ENCODE measurements at regions not wholly inside any gene's neighbourhood (a gene's known extent, or its start where the extent isn't known, plus 50 kb on each side); places are given as distances from the start of the nearest gene placed in this dataset.

DNA sequence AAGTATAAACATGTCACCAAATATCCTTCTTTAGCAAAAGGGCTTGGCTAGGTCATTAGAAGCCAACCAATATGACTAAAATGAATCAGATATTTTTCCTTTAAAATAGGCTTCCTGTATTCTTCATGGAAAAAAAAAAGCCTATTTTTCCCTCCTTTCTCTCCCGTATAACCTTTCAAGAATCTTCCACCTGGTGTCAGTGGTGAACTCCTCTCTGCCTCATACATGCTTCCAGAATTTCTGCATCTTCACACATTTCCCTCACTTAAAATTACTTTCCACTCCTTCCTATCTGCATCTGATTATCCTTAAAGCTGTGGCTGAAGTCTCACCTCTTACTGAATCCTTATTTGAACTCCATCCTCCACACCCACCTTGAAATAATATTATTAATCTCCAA, 116.9 kb upstream of the FANCL start:
- no peaks in the 10 kb centered on the region for H3K27me3 ChIP-seq (ENCODE audit: insufficient read depth, low read length)
- H3K4me1 ChIP-seq (ENCODE audit: insufficient read depth, low read length) = no peaks in the 10 kb centered on the region
- no peak overlapping the region for H2AFZ ChIP-seq (ENCODE audit: low read length)
- DNase-seq (ENCODE audit: insufficient read length, low spot score, missing footprints) = no peak
- H3K79me2 ChIP-seq (ENCODE audit: insufficient read depth, low read length) = no peaks in the 10 kb centered on the region
- no peak for TF ChIP-seq CTCF (IDR thresholded peaks at IDR 0.05; ENCODE audit: extremely low read depth, low read depth, low read length)
- H4K20me1 ChIP-seq (ENCODE audit: insufficient read depth, low read length) = no peaks in the 10 kb centered on the region
- no peak overlapping the region for H3K4me2 ChIP-seq (ENCODE audit: insufficient read depth, low read length)
- H3K9me3 ChIP-seq (ENCODE audit: low read depth, low read length) = no peaks in the 10 kb centered on the region
- no peak overlapping the region for H3K4me3 ChIP-seq (ENCODE audit: insufficient read depth, low read length)
- H3K36me3 ChIP-seq (ENCODE audit: insufficient read depth, low read length) = no peaks in the 10 kb centered on the region
- H3K27ac ChIP-seq (ENCODE audit: low read depth, low read length) = no peak overlapping the region

DNA sequence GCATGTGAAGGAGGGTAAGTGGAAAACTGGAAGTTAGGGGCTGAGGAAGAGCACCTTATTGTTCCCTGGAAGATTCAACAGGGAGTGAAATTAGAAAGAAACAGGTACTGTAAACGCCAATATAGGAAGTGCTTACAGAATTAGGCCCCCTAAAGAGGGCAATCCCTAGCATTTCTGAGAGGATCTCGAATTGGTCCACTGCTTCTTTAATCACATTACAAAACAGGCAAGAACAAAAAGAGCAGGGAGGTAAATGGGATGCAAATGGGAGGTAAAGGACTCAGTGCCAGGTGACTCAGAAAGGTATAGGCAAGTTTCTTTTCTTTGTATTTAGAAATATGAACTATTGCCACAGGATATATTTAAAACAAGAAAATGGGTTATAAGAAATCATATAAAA, 116.4 kb upstream of the FANCL start:
- no peak for TF ChIP-seq CTCF (IDR thresholded peaks at IDR 0.05; ENCODE audit: extremely low read depth, low read depth, low read length)

GRCh38 chr2:58354230-58354629, 113.1 kb upstream of the FANCL start:
- no peaks in the 10 kb centered on the region for H3K36me3 ChIP-seq (ENCODE audit: insufficient read depth, low read length)
- no peak overlapping the region for H3K27ac ChIP-seq (ENCODE audit: low read depth, low read length)
- no peak for DNase-seq (ENCODE audit: insufficient read length, low spot score, missing footprints)
- H3K27me3 ChIP-seq (ENCODE audit: insufficient read depth, low read length) = no peaks in the 10 kb centered on the region
- H4K20me1 ChIP-seq (ENCODE audit: insufficient read depth, low read length) = no peaks in the 10 kb centered on the region
- no peak overlapping the region for H2AFZ ChIP-seq (ENCODE audit: low read length)
- no peaks in the 10 kb centered on the region for H3K79me2 ChIP-seq (ENCODE audit: insufficient read depth, low read length)
- TF ChIP-seq CTCF (IDR thresholded peaks at IDR 0.05; ENCODE audit: extremely low read depth, low read depth, low read length) = no peak
- H3K4me1 ChIP-seq (ENCODE audit: insufficient read depth, low read length) = no peaks in the 10 kb centered on the region
- no peaks in the 10 kb centered on the region for H3K9me3 ChIP-seq (ENCODE audit: low read depth, low read length)
- H3K4me3 ChIP-seq (ENCODE audit: insufficient read depth, low read length) = no peak overlapping the region
- H3K4me2 ChIP-seq (ENCODE audit: insufficient read depth, low read length) = no peak overlapping the region

More for the DNA sequence above, 116.4 kb upstream of the FANCL start:
- Histone ChIP-seq H2AFZ (ENCODE audit: low read length) (no peak overlapping the region), H3K4me2 (ENCODE audit: insufficient read depth, low read length) (no peak overlapping the region), H3K4me3 (ENCODE audit: insufficient read depth, low read length) (no peak overlapping the region), H3K4me1 (ENCODE audit: insufficient read depth, low read length) (no peaks in the 10 kb centered on the region), H3K36me3 (ENCODE audit: insufficient read depth, low read length) (no peaks in the 10 kb centered on the region), H3K9me3 (ENCODE audit: low read depth, low read length) (no peaks in the 10 kb centered on the region), H4K20me1 (ENCODE audit: insufficient read depth, low read length) (no peaks in the 10 kb centered on the region), H3K79me2 (ENCODE audit: insufficient read depth, low read length) (no peaks in the 10 kb centered on the region), H3K27me3 (ENCODE audit: insufficient read depth, low read length) (no peaks in the 10 kb centered on the region), H3K27ac (ENCODE audit: low read depth, low read length) (no peak overlapping the region)
- no peak for DNase-seq (ENCODE audit: insufficient read length, low spot score, missing footprints)

DNA sequence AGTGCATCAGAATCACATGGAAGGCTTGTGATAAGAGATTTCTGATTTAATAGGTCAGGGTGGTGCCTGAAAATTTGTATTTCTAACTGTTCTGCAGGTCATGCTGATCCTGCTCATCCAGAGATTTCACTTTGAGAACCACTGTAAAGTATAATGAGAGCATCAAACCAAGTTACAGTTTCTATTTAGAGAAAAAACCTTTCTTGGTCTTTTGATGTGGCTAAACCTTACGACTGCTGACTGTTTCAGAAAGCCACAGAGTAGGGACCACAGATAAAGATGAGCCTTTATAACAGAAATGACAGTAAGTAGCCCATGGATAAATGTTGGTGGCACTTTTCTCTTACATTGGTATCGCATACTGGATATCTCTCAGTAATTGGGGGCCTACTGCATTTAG, 109.4 kb upstream of the FANCL start:
- H3K27me3 ChIP-seq (ENCODE audit: insufficient read depth, low read length) = no peaks in the 10 kb centered on the region
- no peaks in the 10 kb centered on the region for H3K9me3 ChIP-seq (ENCODE audit: low read depth, low read length)
- no peak for DNase-seq (ENCODE audit: insufficient read length, low spot score, missing footprints)
- no peaks in the 10 kb centered on the region for H3K4me1 ChIP-seq (ENCODE audit: insufficient read depth, low read length)
- no peak overlapping the region for H3K4me3 ChIP-seq (ENCODE audit: insufficient read depth, low read length)
- H3K36me3 ChIP-seq (ENCODE audit: insufficient read depth, low read length) = no peaks in the 10 kb centered on the region
- no peak overlapping the region for H2AFZ ChIP-seq (ENCODE audit: low read length)
- no peak overlapping the region for H3K27ac ChIP-seq (ENCODE audit: low read depth, low read length)
- no peaks in the 10 kb centered on the region for H3K79me2 ChIP-seq (ENCODE audit: insufficient read depth, low read length)
- no peak overlapping the region for H3K4me2 ChIP-seq (ENCODE audit: insufficient read depth, low read length)
- no peaks in the 10 kb centered on the region for H4K20me1 ChIP-seq (ENCODE audit: insufficient read depth, low read length)
- no peak for TF ChIP-seq CTCF (IDR thresholded peaks at IDR 0.05; ENCODE audit: extremely low read depth, low read depth, low read length)

Measured in osteoblast (primary cell).